Spleen (tissue), 7 donors: ENCODE measurements at regions not wholly inside any gene's neighbourhood (a gene's known extent, or its start where the extent isn't known, plus 50 kb on each side); places are given as distances from the start of the nearest gene placed in this dataset.

ENCODE experiments used
- CTCF ChIP-seq, 11 experiments: fragments of 200-600 bp in 7 of 11; fragments of 450-650 bp in 4 of 11; sonication (generic) in 4 of 11; IDR thresholded peaks in 8 of 11; conservative IDR thresholded peaks in 3 of 11; 1 replicate in 7 of 11; 2 replicates in 4 of 11; pipeline versions ENCODE4 v1.4.0 to v1.8.0; 2016 to 2021; ENCODE audit warnings: antibody characterized with exemption in 11 of 11, inconsistent platforms in 4 of 11, mild to moderate bottlenecking in 1 of 11
- POLR2A ChIP-seq, 3 donors: fragments of 450-650 bp; IDR thresholded peaks; one replicate each; pipeline ENCODE4 v1.5.1; 2017; ENCODE audit warnings: antibody characterized with exemption in 3 of 3, mild to moderate bottlenecking in 1 of 3
- donor health status: DM: no; HTN: no; CAD: no; lungs with moderate emphysema.
- donor health status: DM: no; HTN: no; CAD: no.
- donor health status: DM: no; HTN: no; CAD: no.

DNA sequence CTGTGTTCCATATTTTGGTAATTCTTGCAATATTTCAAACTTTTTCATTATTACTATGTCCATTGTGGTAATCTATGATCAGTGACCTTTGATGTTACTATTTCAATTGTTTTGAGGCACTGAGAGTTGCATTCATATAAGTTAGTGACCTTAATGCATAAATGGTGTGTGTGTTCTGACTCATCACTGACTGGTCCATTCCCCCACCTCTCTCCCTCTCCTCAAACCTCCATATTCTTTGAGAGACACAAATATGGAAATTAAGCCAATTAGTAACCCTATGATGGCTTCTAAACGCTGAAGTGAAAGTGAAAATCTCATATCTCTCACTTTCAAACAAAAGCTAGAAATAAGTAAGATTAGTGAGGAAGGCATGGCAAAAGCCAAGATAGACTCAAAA, 739.6 kb downstream of the CCSER2 start:
- TF ChIP-seq CTCF (IDR thresholded peaks at IDR 0.05 in 8 of 11, conservative IDR thresholded peaks at IDR 0.05 in 3 of 11): no peak
- no peak for TF ChIP-seq POLR2A (IDR thresholded peaks at IDR 0.05)
